A172 (cell line): ENCODE measurements at regions not wholly inside any gene's neighbourhood (a gene's known extent, or its start where the extent isn't known, plus 50 kb on each side); places are given as distances from the start of the nearest gene placed in this dataset.

ENCODE experiments used
- DNase-seq: peaks from one replicate; pipeline ENCODE4 v3.0.0-alpha.2; 2015; ENCODE audit warnings: low spot score

DNA sequence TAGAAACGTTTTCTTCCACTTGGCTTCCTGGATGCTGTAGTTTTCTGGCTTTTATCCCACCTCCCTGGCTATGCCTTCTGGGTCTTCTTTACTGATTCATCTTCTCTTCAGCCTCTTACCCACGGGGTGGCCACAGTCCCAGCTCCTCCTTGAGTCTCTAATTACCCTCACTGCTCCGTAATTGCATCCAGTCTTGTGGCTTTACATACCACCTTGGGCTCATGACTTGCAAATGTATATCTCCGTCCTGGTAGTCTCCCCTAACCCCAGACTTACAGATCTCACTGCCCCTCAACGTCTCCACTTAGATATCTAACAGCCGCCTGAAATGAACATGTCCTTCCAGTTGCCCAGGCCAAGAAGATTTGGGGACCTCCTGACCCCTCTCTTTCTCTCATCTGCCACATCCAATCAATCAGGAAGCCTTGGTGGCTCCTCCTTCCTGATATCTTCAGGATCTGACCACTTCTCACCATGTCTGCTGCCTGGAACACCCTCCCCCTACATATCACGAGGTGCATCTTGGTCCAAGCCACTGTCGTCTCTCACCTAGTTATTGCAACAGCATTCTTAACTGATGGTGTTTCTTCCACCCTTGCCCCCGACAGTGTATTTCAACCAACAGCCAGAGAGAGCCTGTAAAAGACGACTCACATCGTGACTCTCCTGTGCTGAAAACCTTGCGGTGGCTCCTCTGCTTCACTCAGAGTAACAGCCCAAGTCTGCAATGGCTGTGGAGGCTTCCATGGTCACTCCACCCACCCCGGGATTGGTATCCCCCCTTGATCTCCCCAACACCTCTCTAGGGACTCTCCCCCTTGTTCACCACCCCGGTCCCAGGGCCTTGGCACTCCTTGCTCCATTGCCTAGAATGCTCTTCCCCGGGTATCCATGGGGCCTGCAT is 219.0 kb upstream of the POU3F1 start:
- DNase-seq, result no peak

GRCh38 chr1:38263438-38263837 is 216.8 kb upstream of the POU3F1 start:
- DNase-seq, result no peak

DNA sequence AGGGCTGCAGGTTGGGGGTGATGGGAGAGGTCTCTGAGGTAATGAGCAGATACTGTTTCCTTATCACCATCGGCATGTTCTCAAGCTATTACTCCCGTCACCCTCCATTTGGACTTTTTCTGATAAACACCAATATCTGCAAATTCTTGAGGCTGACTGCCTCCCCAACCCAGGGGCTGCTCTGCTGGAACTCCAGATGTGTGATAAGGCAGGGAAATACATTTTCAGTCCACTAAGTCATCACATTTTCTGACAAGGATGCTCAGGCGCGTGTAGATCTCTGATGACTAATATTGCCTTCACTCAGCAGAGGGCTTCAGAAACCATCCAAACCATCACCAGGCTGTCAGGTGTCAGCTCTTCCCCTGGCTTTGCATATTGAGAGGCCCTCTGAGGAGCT is 215.0 kb upstream of the POU3F1 start:
- no peak for DNase-seq

DNA sequence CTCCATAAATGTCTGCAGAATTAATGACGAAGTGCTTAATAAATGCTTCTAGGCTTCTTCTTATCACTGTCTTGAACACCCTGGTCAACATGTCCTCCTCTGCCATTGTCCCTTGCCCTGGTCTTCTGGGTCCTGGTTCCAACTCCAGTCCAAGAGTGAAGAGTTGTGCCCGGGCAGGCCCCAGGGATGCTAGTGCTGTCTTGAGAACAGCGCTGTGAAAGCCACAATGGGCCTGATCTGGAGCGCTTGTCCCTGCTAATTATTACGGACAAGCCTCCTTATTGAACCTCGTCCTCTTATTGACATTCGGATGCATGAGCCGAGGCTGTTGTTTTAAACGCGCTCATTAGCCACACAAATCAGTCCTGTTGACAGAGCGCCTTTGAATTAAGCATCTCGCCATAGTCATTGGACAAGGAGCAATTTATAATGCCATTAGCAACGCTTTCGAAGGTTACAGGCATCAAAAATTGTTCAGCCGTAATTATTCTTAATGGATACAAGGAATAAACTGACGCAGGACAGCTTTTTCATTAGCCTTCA is 211.6 kb upstream of the POU3F1 start:
- DNase-seq, result no peak

DNA sequence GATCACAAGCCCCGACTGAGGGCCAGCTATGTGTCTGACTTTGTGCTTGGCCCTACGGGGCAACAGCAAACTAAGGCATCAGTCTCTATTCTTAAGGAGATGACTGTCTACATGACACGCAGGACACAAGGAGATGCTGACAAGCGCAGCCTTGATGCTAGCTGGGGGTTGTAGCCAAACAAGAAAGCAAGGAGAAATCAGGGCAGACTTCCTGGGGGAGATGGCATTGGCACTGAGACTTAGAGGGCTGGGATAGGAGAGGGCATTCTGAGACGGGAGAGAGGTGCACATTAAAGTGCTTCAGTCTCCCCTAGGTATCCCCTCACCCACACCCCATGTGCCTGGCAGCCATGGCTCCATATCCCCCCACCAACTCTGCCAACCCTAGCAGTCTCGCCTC is 210.8 kb upstream of the POU3F1 start:
- no peak for DNase-seq

GRCh38 chr1:38256072-38256471 is 209.5 kb upstream of the POU3F1 start:
- no peak for DNase-seq

DNA sequence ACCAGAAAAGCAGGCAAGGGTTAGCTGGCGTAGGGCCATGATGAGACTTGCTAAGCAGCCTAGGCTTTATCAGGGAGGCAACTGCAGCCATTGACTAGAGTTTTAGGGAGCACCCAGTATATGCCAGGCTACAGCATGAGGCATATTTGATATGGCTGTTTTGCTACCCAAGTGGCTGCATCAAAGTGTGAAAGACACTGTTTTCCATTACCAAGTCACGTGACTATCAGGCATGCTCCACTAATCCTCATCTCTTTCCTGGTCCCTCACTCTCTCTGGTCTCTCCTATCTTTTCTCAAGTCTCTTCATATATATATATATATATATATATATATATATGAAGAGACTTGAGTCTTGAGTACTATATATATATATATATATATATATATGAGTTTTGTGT is 206.7 kb upstream of the POU3F1 start:
- no peak for DNase-seq

DNA sequence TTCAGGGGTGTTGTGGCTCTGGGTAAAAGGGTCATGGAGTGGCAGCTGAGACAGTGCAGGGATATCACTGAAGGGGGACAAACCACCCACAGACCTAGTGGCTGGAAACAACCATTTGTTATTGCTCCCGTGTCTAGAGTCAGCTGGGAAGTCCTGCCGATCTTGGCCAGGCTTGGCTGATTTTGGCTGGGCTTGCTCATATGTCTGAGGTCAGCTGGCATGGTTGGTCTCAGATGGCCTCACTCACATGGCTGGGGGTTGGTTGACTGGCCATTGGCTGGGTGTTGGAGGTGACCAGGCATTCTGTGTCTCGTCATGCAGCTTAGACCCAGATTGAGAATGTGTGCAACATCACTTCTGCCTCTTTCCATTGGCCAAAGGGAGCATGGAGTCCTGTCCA is 203.8 kb upstream of the POU3F1 start:
- no peak for DNase-seq

GRCh38 chr1:38249001-38249400 is 202.4 kb upstream of the POU3F1 start:
- no peak for DNase-seq

DNA sequence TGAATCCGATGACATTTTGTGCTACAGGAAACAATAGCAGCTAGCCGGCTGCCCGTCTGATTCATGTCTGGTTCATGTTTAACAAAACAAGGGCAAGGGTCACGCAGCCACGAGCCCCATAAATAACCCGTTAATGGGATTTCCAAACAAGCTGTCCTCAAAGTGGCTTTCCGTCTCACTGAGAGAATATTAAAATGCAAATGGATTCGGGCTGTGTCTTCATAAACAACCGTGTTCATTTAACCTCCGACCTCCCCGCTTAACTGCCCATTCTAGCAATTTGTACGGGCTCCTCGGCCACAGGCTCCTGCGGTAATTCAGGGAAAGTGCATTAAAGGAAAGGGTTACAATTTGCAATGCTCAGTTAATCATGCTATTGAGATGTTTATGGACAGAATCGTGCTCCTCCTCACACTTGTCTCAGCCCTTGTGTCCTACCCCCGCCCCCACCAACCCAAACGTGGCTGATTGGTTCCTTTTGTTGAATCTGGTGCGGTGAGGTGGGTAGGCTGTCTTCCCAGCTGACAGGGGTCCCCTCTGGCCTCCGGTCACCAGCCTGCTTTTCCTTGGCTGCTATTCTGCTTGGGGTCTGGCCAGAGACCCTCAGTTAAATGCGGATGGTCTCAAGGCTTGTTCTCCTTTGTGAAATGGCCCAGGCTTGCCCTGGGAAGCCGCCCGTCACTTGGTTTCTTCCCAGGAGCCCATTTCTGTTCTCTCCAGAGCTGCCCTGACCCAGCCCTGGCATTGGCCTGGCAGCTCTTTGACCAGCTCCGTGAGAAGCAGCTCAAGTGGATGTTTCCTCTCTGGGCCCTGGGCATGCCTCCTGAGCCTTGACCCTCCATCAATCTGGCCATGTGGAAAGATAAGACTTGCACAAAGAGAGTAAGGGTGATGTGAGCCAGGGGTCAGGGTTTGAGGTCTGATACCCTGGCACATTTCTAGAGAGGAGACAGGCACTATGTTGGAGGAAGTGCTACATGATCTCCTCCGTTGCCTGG is 200.7 kb upstream of the POU3F1 start:
- peak; percentile 33 for DNase-seq

DNA sequence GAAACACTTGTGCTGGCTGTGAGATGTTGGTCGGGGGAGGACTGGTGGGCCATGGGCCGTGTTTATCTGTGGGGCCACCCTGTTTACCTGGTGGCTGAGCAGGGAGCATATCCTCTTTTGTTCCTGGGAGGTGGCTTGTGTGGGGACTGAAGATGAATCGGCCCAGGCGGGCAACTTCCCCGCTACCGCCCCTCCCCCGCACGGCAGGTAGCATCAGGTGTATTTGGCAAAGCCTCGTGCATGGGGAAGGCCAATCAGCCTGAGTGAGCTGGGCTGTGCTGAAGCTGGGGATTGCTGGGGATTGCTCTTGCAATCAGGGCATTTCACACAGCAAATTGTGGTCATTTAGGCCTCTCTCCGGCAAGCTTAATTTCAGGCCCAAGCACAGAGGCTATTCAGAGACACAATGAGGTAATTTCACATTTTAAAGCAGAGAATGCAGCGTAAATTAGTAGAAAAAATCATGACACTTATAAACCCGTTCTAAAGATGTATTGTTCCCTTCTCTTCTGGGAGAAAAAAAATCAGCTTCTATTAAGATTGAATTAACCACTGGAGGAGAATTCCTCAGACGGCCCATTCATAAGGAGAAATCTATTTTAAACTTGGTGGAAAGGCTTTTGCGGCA is 197.7 kb upstream of the POU3F1 start:
- no peak for DNase-seq

GRCh38 chr1:38243106-38243505 is 196.5 kb upstream of the POU3F1 start:
- peak; percentile 11 for DNase-seq

DNA sequence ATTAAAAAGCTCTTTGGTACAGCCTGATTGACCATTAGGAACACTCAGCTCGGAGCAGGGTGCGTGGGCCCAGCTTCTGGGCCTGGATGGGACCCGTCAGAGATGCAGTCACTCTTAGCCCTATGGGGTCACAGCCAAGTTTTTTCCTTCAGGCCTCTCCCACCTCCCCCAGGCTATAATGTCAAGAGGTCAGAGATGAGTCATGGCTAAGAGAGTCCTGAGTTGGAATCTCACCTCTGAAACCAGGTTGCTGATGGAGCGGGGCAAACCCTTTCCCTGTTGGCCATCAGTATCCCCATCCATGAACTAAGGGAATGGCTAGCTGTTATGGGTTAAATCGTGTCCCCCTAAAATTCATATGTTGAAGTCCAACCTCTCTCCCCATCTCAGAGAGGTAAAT is 195.9 kb upstream of the POU3F1 start:
- no peak for DNase-seq

GRCh38 chr1:38241594-38242334 is 195.2 kb upstream of the POU3F1 start:
- no peak for DNase-seq

DNA sequence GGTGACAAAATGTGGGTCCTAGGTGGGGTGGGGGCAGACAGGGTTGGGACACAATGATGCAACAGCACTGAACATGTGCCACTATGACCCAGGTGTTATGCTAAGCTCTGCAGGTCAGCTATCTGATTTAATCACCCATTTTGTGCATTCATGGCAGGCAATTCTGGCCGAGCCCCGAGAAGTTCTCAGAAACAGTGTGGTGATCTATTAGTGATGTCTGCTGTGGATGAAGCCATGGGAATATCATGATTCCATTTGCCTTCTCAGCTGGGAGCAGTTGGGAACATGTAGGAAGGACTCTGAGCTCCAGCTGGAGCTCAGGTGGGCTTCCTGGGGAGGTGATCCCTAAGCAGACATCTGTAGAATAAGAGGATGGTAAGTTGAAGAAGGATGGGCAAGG is 194.0 kb upstream of the POU3F1 start:
- no peak for DNase-seq

- no peak for DNase-seq
Observed at GRCh38 chr1:38239258-38239835, 192.8 kb upstream of the POU3F1 start.

GRCh38 chr1:38238294-38238693 is 191.7 kb upstream of the POU3F1 start:
- DNase-seq, result no peak

GRCh38 chr1:38235705-38236104 is 189.1 kb upstream of the POU3F1 start:
- peak; percentile 71 for DNase-seq

- DNase-seq, result no peak
Observed at GRCh38 chr1:38231941-38232340, 185.3 kb upstream of the POU3F1 start.

DNA sequence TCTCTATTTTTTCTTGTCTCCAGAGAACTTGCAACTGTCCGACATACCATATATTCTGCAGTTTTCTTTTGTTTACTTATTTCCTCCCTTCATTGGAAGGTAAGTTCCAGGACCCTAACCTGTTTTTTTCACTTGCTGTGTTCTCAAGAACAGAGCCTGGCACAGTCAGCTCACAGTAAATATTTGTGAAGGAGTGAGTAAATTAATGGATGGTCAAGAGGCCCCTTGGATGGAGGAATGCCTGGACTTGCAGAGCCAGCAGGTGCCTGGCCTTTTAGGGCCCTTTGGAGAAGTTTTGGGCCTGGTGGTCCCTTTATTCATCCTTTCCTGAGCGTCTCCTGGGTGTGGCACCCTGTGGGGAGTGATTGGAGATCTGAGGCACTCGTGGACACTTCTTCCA is 182.1 kb upstream of the POU3F1 start:
- DNase-seq, result no peak

GRCh38 chr1:38225745-38226144 is 179.2 kb upstream of the POU3F1 start:
- no peak for DNase-seq
